B cell (primary cell): ENCODE measurements at regions not wholly inside any gene's neighbourhood (a gene's known extent, or its start where the extent isn't known, plus 50 kb on each side); places are given as distances from the start of the nearest gene placed in this dataset.

ENCODE experiments used
- ATAC-seq: fragments of 200-7000 bp; cut with Tn5 transposase; one replicate; pipeline ENCODE4 v1.10.0; 2021; ENCODE audit warnings: low read depth, mild to moderate bottlenecking, moderate number of reproducible peaks, moderate library complexity
- CTCF ChIA-PET: fragments of 350-600 bp; sonication (Branson Sonifier 250); formaldehyde crosslinking; loops from one replicate; lab custom pipeline; 2021; ENCODE audit warnings: antibody characterized with exemption, inconsistent platforms; lab: Charles Lee
- POLR2A ChIA-PET: fragments of 350-600 bp; sonication (Branson Sonifier 250); formaldehyde crosslinking; loops from one replicate; lab custom pipeline; 2021; ENCODE audit warnings: antibody characterized with exemption; lab: Charles Lee
- DNase-seq: peaks from one replicate; pipeline ENCODE4 v3.0.0; 2013
- H2AFZ ChIP-seq: 2 replicates; pipeline ENCODE4 v1.6.1; 2012; ENCODE audit warnings: mild to moderate bottlenecking, low read depth, low read length; ENCODE audit not compliant: insufficient read depth, poor library complexity, severe bottlenecking
- H3K27ac ChIP-seq, 2 donors: 1 replicate in 1 of 2; 2 replicates in 1 of 2; pipeline ENCODE4 v1.5.1; 2012 to 2013; ENCODE audit warnings: low read length in 2 of 2, mild to moderate bottlenecking in 2 of 2, moderate library complexity in 1 of 2
- H3K27me3 ChIP-seq, 4 experiments: fragments of 200-600 bp in 1 of 4; sonication (generic) in 1 of 4; replicated peaks in 1 of 4; 1 replicate in 2 of 4; 2 replicates in 2 of 4; pipeline versions ENCODE4 v1.6.1 to v1.7.0; 2013 to 2016; ENCODE audit warnings: low read length in 3 of 4, mild to moderate bottlenecking in 2 of 4, mixed read lengths in 1 of 4, moderate library complexity in 1 of 4; ENCODE audit not compliant: insufficient read depth in 4 of 4, control insufficient read depth in 3 of 4; ENCODE audit errors: control extremely low read depth in 1 of 4
- H3K36me3 ChIP-seq, 2 experiments: replicated peaks in 1 of 2; 1 replicate in 1 of 2; 2 replicates in 1 of 2; pipeline versions ENCODE4 v1.6.1 to v1.7.1; 2013; ENCODE audit warnings: low read length in 1 of 2; ENCODE audit not compliant: insufficient read depth in 2 of 2, control insufficient read depth in 1 of 2; ENCODE audit errors: control extremely low read depth in 1 of 2, extremely low read depth in 1 of 2
- H3K4me1 ChIP-seq, 2 donors: fragments of 200-600 bp in 1 of 2; sonication (generic) in 1 of 2; 1 replicate in 1 of 2; 2 replicates in 1 of 2; pipeline versions ENCODE4 v1.5.1 to v1.6.1; 2013 to 2017; ENCODE audit warnings: low read length in 2 of 2; ENCODE audit not compliant: control insufficient read depth in 2 of 2, insufficient read depth in 2 of 2
- H3K4me2 ChIP-seq: replicated peaks from 2 replicates; pipeline ENCODE3; 2012; ENCODE audit warnings: mild to moderate bottlenecking, low read depth, low read length; ENCODE audit not compliant: poor library complexity, severe bottlenecking
- H3K4me3 ChIP-seq, 5 experiments: fragments of 200-600 bp in 1 of 5; sonication (generic) in 1 of 5; 1 replicate in 3 of 5; 2 replicates in 2 of 5; pipeline versions ENCODE4 v1.5.1 to v1.7.0; 2011 to 2016; ENCODE audit warnings: low read length in 4 of 5, mild to moderate bottlenecking in 4 of 5, low read depth in 2 of 5, control low read depth in 1 of 5, moderate library complexity in 1 of 5; ENCODE audit not compliant: insufficient read depth in 1 of 5; ENCODE audit errors: control extremely low read depth in 1 of 5, extremely low read depth in 1 of 5
- H3K79me2 ChIP-seq: fragments of 200-600 bp; sonication (generic); one replicate; pipeline ENCODE4 v1.6.0; 2016; ENCODE audit warnings: low read length; ENCODE audit not compliant: control insufficient read depth, insufficient read depth
- H3K9ac ChIP-seq: fragments of 200-600 bp; sonication (generic); 2 replicates; pipeline ENCODE4 v1.6.1; 2017; ENCODE audit warnings: mild to moderate bottlenecking, low read length, moderate library complexity
- H3K9me3 ChIP-seq, 3 donors: one replicate each; pipeline versions ENCODE4 v1.6.1 to v1.7.1; 2013; ENCODE audit warnings: low read length in 2 of 3; ENCODE audit not compliant: control insufficient read depth in 2 of 3, insufficient read depth in 1 of 3; ENCODE audit errors: control extremely low read depth in 1 of 3
- H4K20me1 ChIP-seq: 2 replicates; pipeline ENCODE4 v1.6.0; 2012; ENCODE audit warnings: mild to moderate bottlenecking, low read length; ENCODE audit not compliant: insufficient read depth, control insufficient read depth, poor library complexity, severe bottlenecking
- H3K27ac Mint-ChIP-seq: one replicate; pipeline ENCODE4 v1.8.0; 2021; ENCODE audit warnings: mixed read lengths
- H3K27me3 Mint-ChIP-seq: one replicate; pipeline ENCODE4 v1.8.0; 2021; ENCODE audit warnings: mixed read lengths
- H3K4me1 Mint-ChIP-seq: one replicate; pipeline ENCODE4 v1.8.0; 2021; ENCODE audit warnings: mixed read lengths
- H3K4me3 Mint-ChIP-seq: one replicate; pipeline ENCODE4 v1.8.0; 2021; ENCODE audit warnings: mixed read lengths
- H3K9me3 Mint-ChIP-seq: one replicate; pipeline ENCODE4 v1.8.0; 2022; ENCODE audit warnings: mixed read lengths; ENCODE audit not compliant: insufficient read depth
- EZH2 ChIP-seq: IDR thresholded peaks from 2 replicates; pipeline ENCODE4 v1.6.1; 2012; ENCODE audit warnings: borderline replicate concordance, low read depth, mild to moderate bottlenecking, moderate library complexity, low read length; ENCODE audit not compliant: insufficient read depth, poor library complexity, severe bottlenecking
- WGBS: methylation state at CpG from one replicate; pipeline ENCODE4 v1.1.5; 2013; ENCODE audit warnings: missing lambda C conversion rate; ENCODE audit not compliant: insufficient coverage; 5-methylcytosine and 5-hydroxymethylcytosine counted together
- intact Hi-C: fragments of 100-400 bp; cut with micrococcal nuclease; formaldehyde crosslinking; loops from one replicate; pipeline ENCODE4 v1.10.0; 2022
- TF ChIP-seq, protein P1 (sequence below): fragments of 200-600 bp; IDR thresholded peaks from one replicate; pipeline ENCODE4 v1.8.0; 2022; ENCODE audit warnings: antibody characterized with exemption, mild to moderate bottlenecking

DNA sequence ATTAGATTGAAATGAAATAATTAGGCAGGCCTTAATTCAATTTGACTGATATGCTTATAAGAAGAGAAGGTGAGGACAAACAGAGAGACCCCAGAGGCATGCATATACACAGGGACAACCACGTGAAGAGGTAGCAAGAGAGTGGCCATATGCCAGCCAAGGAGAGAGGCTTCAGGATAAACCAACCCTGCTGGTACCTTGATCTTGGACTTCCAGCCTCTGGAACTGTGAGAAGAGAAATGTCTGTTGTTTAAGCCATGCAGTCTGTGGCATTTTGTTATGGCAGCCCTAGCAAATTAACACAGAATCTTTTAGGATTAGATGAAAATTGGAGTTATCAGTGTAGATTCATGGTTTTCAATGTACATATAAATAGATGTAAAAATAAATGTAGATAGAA, 120.1 kb downstream of the KCTD15 start:
- H3K27me3 Mint-ChIP-seq: peaks cover 22% of the 10 kb centered on the region

DNA sequence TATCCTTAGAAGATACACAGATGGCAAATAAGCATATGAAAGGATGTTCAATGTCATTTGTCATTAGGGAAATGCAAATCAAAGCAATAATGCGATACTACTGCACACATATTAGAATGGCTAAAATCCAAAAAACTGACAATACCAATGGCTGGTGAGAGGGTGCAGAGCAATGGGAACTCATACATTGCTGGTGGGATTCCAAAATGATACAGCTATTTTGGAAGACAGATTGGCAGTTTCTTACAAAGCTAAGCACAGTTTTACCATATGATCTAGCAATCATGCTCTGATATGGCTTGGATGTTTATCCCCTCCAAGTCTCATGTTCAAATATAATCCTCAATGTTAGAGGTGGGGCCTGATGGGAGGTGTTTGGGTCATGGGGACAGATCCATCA, 122.6 kb downstream of the KCTD15 start:
- H3K27me3 ChIP-seq: peaks cover 0 to 4% (median 1%) of the 10 kb centered on the region in 4 experiments
- Mint-ChIP-seq H3K27me3 (peaks cover 13% of the 10 kb centered on the region), H3K27ac (no peak overlapping the region), H3K4me3 (no peak overlapping the region), H3K4me1 (no peaks in the 10 kb centered on the region), H3K9me3 (no peaks in the 10 kb centered on the region)
- H3K4me2 ChIP-seq: no peak overlapping the region
- H3K9me3 ChIP-seq: peaks cover 0 to 3% (median 0%) of the 10 kb centered on the region in 3 donors
- ChIA-PET CTCF (no interaction called here), POLR2A (no interaction called here)
- no peak overlapping the region for H2AFZ ChIP-seq
- no peak overlapping the region for H3K9ac ChIP-seq
- no peaks in the 10 kb centered on the region for H3K36me3 ChIP-seq
- H3K4me1 ChIP-seq: no peaks in the 10 kb centered on the region
- no peak for ATAC-seq
- no peak overlapping the region for H3K27ac ChIP-seq
- no peak for DNase-seq
- no peaks in the 10 kb centered on the region for H4K20me1 ChIP-seq
- intact Hi-C loops: no loop called here
- no peak overlapping the region for H3K4me3 ChIP-seq
- no CpG with 5 or more reads among the region's 1 CpG for WGBS
- H3K79me2 ChIP-seq: no peaks in the 10 kb centered on the region
- no peak for TF ChIP-seq EZH2
- TF ChIP-seq, protein P1, sequence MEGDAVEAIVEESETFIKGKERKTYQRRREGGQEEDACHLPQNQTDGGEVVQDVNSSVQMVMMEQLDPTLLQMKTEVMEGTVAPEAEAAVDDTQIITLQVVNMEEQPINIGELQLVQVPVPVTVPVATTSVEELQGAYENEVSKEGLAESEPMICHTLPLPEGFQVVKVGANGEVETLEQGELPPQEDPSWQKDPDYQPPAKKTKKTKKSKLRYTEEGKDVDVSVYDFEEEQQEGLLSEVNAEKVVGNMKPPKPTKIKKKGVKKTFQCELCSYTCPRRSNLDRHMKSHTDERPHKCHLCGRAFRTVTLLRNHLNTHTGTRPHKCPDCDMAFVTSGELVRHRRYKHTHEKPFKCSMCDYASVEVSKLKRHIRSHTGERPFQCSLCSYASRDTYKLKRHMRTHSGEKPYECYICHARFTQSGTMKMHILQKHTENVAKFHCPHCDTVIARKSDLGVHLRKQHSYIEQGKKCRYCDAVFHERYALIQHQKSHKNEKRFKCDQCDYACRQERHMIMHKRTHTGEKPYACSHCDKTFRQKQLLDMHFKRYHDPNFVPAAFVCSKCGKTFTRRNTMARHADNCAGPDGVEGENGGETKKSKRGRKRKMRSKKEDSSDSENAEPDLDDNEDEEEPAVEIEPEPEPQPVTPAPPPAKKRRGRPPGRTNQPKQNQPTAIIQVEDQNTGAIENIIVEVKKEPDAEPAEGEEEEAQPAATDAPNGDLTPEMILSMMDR: no peak

More for the DNA sequence above, 120.1 kb downstream of the KCTD15 start:
- WGBS: 75% methylated on average over 1 of the region's 1 CpG
- H3K4me1 ChIP-seq: no peaks in the 10 kb centered on the region
- H3K27ac ChIP-seq: no peak overlapping the region
- no peaks in the 10 kb centered on the region for H3K36me3 ChIP-seq
- Mint-ChIP-seq H3K4me1 (no peaks in the 10 kb centered on the region), H3K4me3 (no peak overlapping the region), H3K27ac (no peak overlapping the region), H3K9me3 (no peaks in the 10 kb centered on the region)
- H3K79me2 ChIP-seq: no peaks in the 10 kb centered on the region
- H4K20me1 ChIP-seq: no peaks in the 10 kb centered on the region
- H3K9ac ChIP-seq: no peak overlapping the region
- H3K9me3 ChIP-seq: peaks cover 0 to 3% (median 0%) of the 10 kb centered on the region in 3 donors
- DNase-seq (no peak), ATAC-seq (no peak)
- no peak overlapping the region for H3K4me3 ChIP-seq
- H2AFZ ChIP-seq: no peak overlapping the region
- TF ChIP-seq EZH2: no peak
- TF ChIP-seq, protein P1: no peak
- peaks cover 0 to 6% (median 1%) of the 10 kb centered on the region in 4 experiments for H3K27me3 ChIP-seq
- intact Hi-C loops: no loop called here
- ChIA-PET CTCF (no interaction called here), POLR2A (no interaction called here)
- H3K4me2 ChIP-seq: no peak overlapping the region
